Mesendoderm (in vitro differentiated cells): ENCODE measurements at regions not wholly inside any gene's neighbourhood (a gene's known extent, or its start where the extent isn't known, plus 50 kb on each side); places are given as distances from the start of the nearest gene placed in this dataset.

Source experiments
- DNase-seq: peaks from one replicate; pipeline ENCODE4 v3.0.0; 2013
- H2AK5ac ChIP-seq: 2 replicates; pipeline ENCODE4 v1.6.1; 2013; ENCODE audit warnings: low read length, inconsistent platforms
- H2BK120ac ChIP-seq: 2 replicates; pipeline ENCODE4 v1.6.1; 2013; ENCODE audit warnings: low read depth, mild to moderate bottlenecking, low read length, moderate library complexity, mixed read lengths
- H2BK15ac ChIP-seq: replicated peaks from 2 replicates; pipeline ENCODE4 v1.6.1; 2013; ENCODE audit warnings: low read depth, mild to moderate bottlenecking, moderate library complexity
- H2BK5ac ChIP-seq: 2 replicates; pipeline ENCODE4 v1.6.1; 2013; ENCODE audit warnings: low read length, inconsistent platforms
- H3K18ac ChIP-seq: 2 replicates; pipeline ENCODE4 v1.6.1; 2013; ENCODE audit warnings: mild to moderate bottlenecking, low read length, mixed read lengths
- H3K23ac ChIP-seq: one replicate; pipeline ENCODE4 v1.6.1; 2013; ENCODE audit warnings: low read length
- H3K27ac ChIP-seq: 2 replicates; pipeline ENCODE4 v1.5.1; 2013; ENCODE audit warnings: low read depth, mild to moderate bottlenecking, inconsistent platforms, low read length, moderate library complexity
- H3K27me3 ChIP-seq: 2 replicates; pipeline ENCODE4 v1.6.1; 2013; ENCODE audit warnings: low read length, control low read depth, mild to moderate bottlenecking, inconsistent platforms; ENCODE audit not compliant: insufficient read depth, poor library complexity
- H3K36me3 ChIP-seq: 2 replicates; pipeline ENCODE4 v1.6.1; 2013; ENCODE audit warnings: low read length, inconsistent platforms; ENCODE audit not compliant: control insufficient read depth, insufficient read depth
- H3K4ac ChIP-seq: one replicate; pipeline ENCODE4 v1.6.1; 2013; ENCODE audit warnings: low read depth, mild to moderate bottlenecking, low read length, moderate library complexity
- H3K4me1 ChIP-seq: 2 replicates; pipeline ENCODE4 v1.6.1; 2013; ENCODE audit warnings: low read depth, low read length, inconsistent platforms; ENCODE audit not compliant: control insufficient read depth
- H3K4me2 ChIP-seq: 2 replicates; pipeline ENCODE4 v1.6.1; 2013; ENCODE audit warnings: low read length
- H3K4me3 ChIP-seq: 2 replicates; pipeline ENCODE4 v1.5.1; 2013; ENCODE audit warnings: mild to moderate bottlenecking, low read length
- H3K56ac ChIP-seq: one replicate; pipeline ENCODE4 v1.6.1; 2013; ENCODE audit warnings: low read length
- H3K79me1 ChIP-seq: 2 replicates; pipeline ENCODE4 v1.6.1; 2013; ENCODE audit warnings: low read length, inconsistent platforms
- H3K79me2 ChIP-seq: 2 replicates; pipeline ENCODE4 v1.6.1; 2013; ENCODE audit warnings: mild to moderate bottlenecking, low read length; ENCODE audit not compliant: control insufficient read depth, insufficient read depth
- H3K9ac ChIP-seq: 2 replicates; pipeline ENCODE4 v1.6.1; 2013; ENCODE audit warnings: low read length, inconsistent platforms
- H4K5ac ChIP-seq: one replicate; pipeline ENCODE4 v1.6.1; 2013; ENCODE audit warnings: low read length
- H4K8ac ChIP-seq: one replicate; pipeline ENCODE4 v1.6.1; 2013; ENCODE audit warnings: low read depth, mild to moderate bottlenecking, control low read depth, low read length, moderate library complexity
- WGBS: extraction: QIAGEN DNeasy Blood & Tissue Kit; methylation state at CpG from one replicate; pipeline ENCODE4 v1.1.7; 2013; ENCODE audit warnings: low lambda C conversion rate, missing lambda C conversion rate; ENCODE audit not compliant: insufficient coverage; ENCODE audit errors: extremely low coverage; 5-methylcytosine and 5-hydroxymethylcytosine counted together

DNA sequence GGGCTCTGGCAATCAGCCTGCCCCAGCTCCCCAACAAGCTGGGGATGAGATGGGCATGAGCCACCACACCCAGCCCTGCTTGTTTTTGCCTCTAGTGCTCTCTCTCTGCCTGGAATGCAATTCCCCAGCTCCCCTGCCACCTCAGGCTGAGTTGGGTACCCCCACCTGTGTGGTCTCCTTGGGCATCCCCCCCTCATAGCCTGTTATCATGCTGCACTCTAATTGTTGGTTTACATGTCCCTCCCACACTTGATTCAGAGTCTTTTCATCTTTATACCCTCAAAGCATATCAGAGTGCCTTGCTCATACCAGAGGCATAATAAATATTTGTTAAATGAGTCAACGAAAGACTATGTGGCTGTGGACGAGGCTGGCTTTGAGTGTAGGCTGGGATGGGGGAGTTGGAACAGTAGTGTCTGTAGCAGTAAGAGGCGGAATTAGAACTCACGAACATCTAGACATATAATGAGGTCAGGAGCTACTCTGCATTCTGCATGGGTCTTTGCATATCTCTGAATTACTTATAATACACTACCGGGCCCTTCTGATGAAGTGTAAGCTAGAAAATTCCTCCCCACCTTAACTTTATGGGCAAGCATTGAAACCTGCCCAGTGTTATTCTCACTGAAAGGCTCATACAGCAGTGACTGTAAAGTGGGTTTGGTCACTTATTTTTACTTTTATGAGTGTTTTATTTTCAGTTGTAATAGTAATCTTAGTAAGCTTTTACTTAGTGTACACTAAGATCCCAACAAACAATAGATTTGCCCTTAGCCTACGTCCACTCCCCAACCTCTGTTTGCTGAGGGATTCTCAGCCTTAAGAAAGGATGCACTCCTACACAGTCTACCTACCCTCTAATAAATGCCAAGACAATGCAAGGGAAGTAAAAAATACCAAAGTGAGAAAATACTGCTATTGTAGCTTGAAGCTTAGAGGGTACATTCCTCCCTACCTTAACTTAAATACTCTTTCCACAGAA, 58.7 kb downstream of the EDN1 start:
- no peak overlapping the region for H3K9ac ChIP-seq
- no peak overlapping the region for H3K18ac ChIP-seq
- H3K79me1 ChIP-seq: no peaks in the 10 kb centered on the region
- WGBS: no CpG with 5 or more reads among the region's 6 CpGs
- no peaks in the 10 kb centered on the region for H3K36me3 ChIP-seq
- no peak overlapping the region for H2BK120ac ChIP-seq
- H3K4ac ChIP-seq: no peak overlapping the region
- DNase-seq: peak; percentile 65
- H3K56ac ChIP-seq: no peak overlapping the region
- H3K23ac ChIP-seq: no peak overlapping the region
- H3K4me3 ChIP-seq: no peak overlapping the region
- H3K4me2 ChIP-seq: no peak overlapping the region
- H4K5ac ChIP-seq: no peak overlapping the region
- no peaks in the 10 kb centered on the region for H3K27me3 ChIP-seq
- no peak overlapping the region for H4K8ac ChIP-seq
- no peaks in the 10 kb centered on the region for H3K79me2 ChIP-seq
- no peak overlapping the region for H3K27ac ChIP-seq
- H3K4me1 ChIP-seq: no peaks in the 10 kb centered on the region
- no peak overlapping the region for H2BK15ac ChIP-seq
- no peak overlapping the region for H2BK5ac ChIP-seq
- no peak overlapping the region for H2AK5ac ChIP-seq

DNA sequence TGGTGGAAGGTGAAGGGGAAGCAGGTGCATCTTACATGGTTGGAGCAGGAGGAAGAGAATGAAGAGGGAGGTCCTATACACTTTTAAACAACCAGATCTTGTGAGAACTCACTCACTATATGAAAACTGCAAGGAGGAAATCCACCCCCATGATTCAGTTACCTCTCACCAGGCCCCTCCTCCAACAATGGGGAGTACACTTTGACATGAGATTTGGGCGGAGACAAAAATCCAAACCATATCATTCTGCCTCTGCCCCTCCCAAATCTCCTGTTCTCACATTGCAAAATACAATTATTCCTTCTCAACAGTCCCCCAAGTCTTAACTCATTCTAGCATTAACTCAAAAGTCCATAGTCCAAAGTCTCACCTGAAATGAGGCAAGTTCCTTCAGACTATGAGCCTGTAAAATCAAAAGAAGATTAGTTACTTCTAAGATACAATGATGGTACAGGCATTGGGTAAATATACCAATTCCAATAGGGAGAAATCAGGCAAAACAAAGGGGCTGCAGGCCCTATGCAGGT, 60.5 kb downstream of the EDN1 start:
- no peak overlapping the region for H2BK5ac ChIP-seq
- no peak overlapping the region for H3K4ac ChIP-seq
- no peak overlapping the region for H3K23ac ChIP-seq
- H3K9ac ChIP-seq: no peak overlapping the region
- H3K36me3 ChIP-seq: no peaks in the 10 kb centered on the region
- H4K5ac ChIP-seq: no peak overlapping the region
- no CpG with 5 or more reads among the region's 1 CpG for WGBS
- H3K27me3 ChIP-seq: no peaks in the 10 kb centered on the region
- H3K56ac ChIP-seq: no peak overlapping the region
- H2AK5ac ChIP-seq: no peak overlapping the region
- H3K4me3 ChIP-seq: no peak overlapping the region
- H3K4me1 ChIP-seq: no peaks in the 10 kb centered on the region
- no peak overlapping the region for H3K18ac ChIP-seq
- H3K79me2 ChIP-seq: no peaks in the 10 kb centered on the region
- no peak overlapping the region for H4K8ac ChIP-seq
- H3K79me1 ChIP-seq: no peaks in the 10 kb centered on the region
- no peak overlapping the region for H2BK120ac ChIP-seq
- H3K27ac ChIP-seq: no peak overlapping the region
- no peak for DNase-seq
- no peak overlapping the region for H3K4me2 ChIP-seq
- no peak overlapping the region for H2BK15ac ChIP-seq

DNA sequence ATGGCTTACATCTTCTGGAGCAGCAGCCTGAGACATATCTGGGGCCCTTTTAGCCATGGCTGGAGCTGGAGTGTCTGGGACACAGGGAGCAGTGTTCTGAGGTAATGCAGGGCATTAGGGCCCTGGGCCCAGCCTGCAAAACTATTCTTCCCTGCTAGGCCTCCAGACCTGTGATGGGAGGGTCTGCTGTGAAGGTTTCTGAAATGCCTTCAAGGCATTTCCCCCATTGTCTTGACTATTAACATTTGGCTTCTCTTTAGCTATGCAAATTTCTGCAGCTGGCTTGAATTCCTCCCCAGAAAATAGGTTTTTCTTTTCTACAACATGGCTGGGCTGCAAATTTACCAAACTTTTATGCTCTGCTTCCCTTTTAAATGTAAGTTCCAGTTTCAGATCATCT, 61.5 kb downstream of the EDN1 start:
- no peak overlapping the region for H3K4me3 ChIP-seq
- H3K4me2 ChIP-seq: no peak overlapping the region
- no peak overlapping the region for H3K56ac ChIP-seq
- no peak overlapping the region for H3K9ac ChIP-seq
- H3K27ac ChIP-seq: peak overlapping the region; percentile 61
- H4K5ac ChIP-seq: no peak overlapping the region
- no peak overlapping the region for H3K23ac ChIP-seq
- no peaks in the 10 kb centered on the region for H3K4me1 ChIP-seq
- H4K8ac ChIP-seq: no peak overlapping the region
- DNase-seq: peak; percentile 57
- H3K18ac ChIP-seq: no peak overlapping the region
- H3K4ac ChIP-seq: no peak overlapping the region
- H3K79me2 ChIP-seq: no peaks in the 10 kb centered on the region
- no peaks in the 10 kb centered on the region for H3K27me3 ChIP-seq
- H2BK15ac ChIP-seq: no peak overlapping the region
- no peak overlapping the region for H2BK120ac ChIP-seq
- no peaks in the 10 kb centered on the region for H3K36me3 ChIP-seq
- no peak overlapping the region for H2BK5ac ChIP-seq
- no peak overlapping the region for H2AK5ac ChIP-seq
- H3K79me1 ChIP-seq: no peaks in the 10 kb centered on the region

DNA sequence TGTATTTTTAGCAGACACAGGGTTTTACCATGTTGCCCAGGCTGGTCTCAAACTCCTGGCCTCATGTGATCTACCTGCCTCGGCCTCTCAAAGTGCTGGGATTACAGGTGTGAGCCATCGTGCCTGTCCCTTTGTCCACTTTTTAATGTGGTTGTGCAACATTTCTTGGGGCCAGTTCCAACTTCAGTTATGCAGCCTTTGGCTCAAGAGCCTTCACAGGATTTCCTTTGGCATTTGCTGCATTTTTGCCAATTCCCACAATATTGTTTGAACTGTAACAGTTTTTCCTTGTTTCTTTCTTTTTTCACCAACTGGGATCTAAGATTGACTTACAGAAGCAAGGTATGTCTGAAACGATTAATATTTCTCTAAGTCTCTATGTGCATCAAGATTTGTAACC, 63.6 kb downstream of the EDN1 start:
- Histone ChIP-seq H2AK5ac (no peak overlapping the region), H3K79me2 (no peaks in the 10 kb centered on the region), H2BK120ac (no peak overlapping the region), H3K4me1 (no peaks in the 10 kb centered on the region), H3K4me2 (no peak overlapping the region), H3K56ac (no peak overlapping the region), H2BK15ac (no peak overlapping the region), H3K23ac (no peak overlapping the region), H3K18ac (no peak overlapping the region), H3K4me3 (no peak overlapping the region), H3K27me3 (no peaks in the 10 kb centered on the region), H3K4ac (no peak overlapping the region), H3K79me1 (no peaks in the 10 kb centered on the region), H4K8ac (no peak overlapping the region), H3K36me3 (no peaks in the 10 kb centered on the region), H3K27ac (no peak overlapping the region), H4K5ac (no peak overlapping the region), H3K9ac (no peak overlapping the region), H2BK5ac (no peak overlapping the region)
- DNase-seq: no peak
- WGBS: no CpG with 5 or more reads among the region's 3 CpGs

DNA sequence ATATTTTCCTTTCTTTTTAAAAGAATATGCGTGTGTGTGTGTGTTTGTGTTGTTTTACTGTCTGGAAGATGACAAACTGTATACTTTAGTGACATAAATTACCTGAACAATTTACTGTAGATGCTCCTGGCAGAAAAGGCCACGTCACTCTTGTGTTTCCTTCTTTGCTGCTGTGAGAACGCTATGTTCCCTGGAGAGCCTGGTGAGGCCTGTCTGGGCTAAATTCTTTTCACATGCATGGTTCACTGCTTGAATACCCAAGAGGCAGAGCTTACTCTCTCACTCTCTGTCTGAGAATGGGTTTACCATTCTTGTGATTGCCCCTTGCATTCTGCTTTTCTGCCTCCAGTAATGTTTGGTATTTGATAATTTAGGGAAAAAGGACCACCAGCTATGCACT, 64.3 kb downstream of the EDN1 start:
- H3K36me3 ChIP-seq: no peaks in the 10 kb centered on the region
- H3K23ac ChIP-seq: no peak overlapping the region
- peak; percentile 75 for DNase-seq
- no peaks in the 10 kb centered on the region for H3K27me3 ChIP-seq
- no peak overlapping the region for H3K9ac ChIP-seq
- no peak overlapping the region for H4K8ac ChIP-seq
- H3K18ac ChIP-seq: no peak overlapping the region
- H2BK120ac ChIP-seq: no peak overlapping the region
- no peak overlapping the region for H3K27ac ChIP-seq
- no peaks in the 10 kb centered on the region for H3K4me1 ChIP-seq
- H2BK5ac ChIP-seq: no peak overlapping the region
- no peak overlapping the region for H3K4ac ChIP-seq
- no peaks in the 10 kb centered on the region for H3K79me2 ChIP-seq
- H3K56ac ChIP-seq: no peak overlapping the region
- no CpG with 5 or more reads among the region's 3 CpGs for WGBS
- H4K5ac ChIP-seq: no peak overlapping the region
- no peaks in the 10 kb centered on the region for H3K79me1 ChIP-seq
- no peak overlapping the region for H2BK15ac ChIP-seq
- H2AK5ac ChIP-seq: no peak overlapping the region
- no peak overlapping the region for H3K4me3 ChIP-seq
- H3K4me2 ChIP-seq: no peak overlapping the region
